ENCODE measurements at regions not wholly inside any gene's neighbourhood (a gene's known extent, or its start where the extent isn't known, plus 50 kb on each side); places are given as distances from the start of the nearest gene placed in this dataset.
"Not testable (repeated sequence)": the region's sequence is repeated elsewhere in the genome, so short reads cannot be mapped to it uniquely, and the experiment has no call there.

GRCh38 chr16:59096682-59097081 is 362.6 kb upstream of the GOT2 start:
- not testable (repeated sequence) for DNase-seq (ENCODE audit: low spot score)

- DNase-seq (ENCODE audit: low spot score), result no peak
These were observed 356.4 kb upstream of the GOT2 start for GRCh38 chr16:59090541-59090940.

GRCh38 chr16:59088431-59088830 is 354.3 kb upstream of the GOT2 start:
- no peak for DNase-seq (ENCODE audit: low spot score)

GRCh38 chr16:59087641-59088040 is 353.5 kb upstream of the GOT2 start:
- DNase-seq (ENCODE audit: low spot score), result no peak

- DNase-seq (ENCODE audit: low spot score), result no peak
These were observed 333.1 kb upstream of the GOT2 start for GRCh38 chr16:59067205-59067604.

- peak; percentile 25 for DNase-seq (ENCODE audit: low spot score)
These were observed 326.1 kb upstream of the GOT2 start for GRCh38 chr16:59060207-59060606.

- DNase-seq (ENCODE audit: low spot score), result no peak
These were observed 324.1 kb upstream of the GOT2 start for GRCh38 chr16:59058250-59058649.

GRCh38 chr16:59053911-59054310 is 319.8 kb upstream of the GOT2 start:
- DNase-seq (ENCODE audit: low spot score), result no peak

- DNase-seq (ENCODE audit: low spot score), result no peak
These were observed 318.1 kb upstream of the GOT2 start for GRCh38 chr16:59052231-59052630.

GRCh38 chr16:59048876-59049275 is 314.8 kb upstream of the GOT2 start:
- no peak for DNase-seq (ENCODE audit: low spot score)

- no peak for DNase-seq (ENCODE audit: low spot score)
These were observed 313.0 kb upstream of the GOT2 start for GRCh38 chr16:59047114-59047513.

GRCh38 chr16:59046335-59046734 is 312.2 kb upstream of the GOT2 start:
- DNase-seq (ENCODE audit: low spot score), result peak; percentile 4

- no peak for DNase-seq (ENCODE audit: low spot score)
These were observed 311.4 kb upstream of the GOT2 start for GRCh38 chr16:59045501-59045900.

- peak; percentile 36 for DNase-seq (ENCODE audit: low spot score)
These were observed 310.5 kb upstream of the GOT2 start for GRCh38 chr16:59044616-59045015.

- no peak for DNase-seq (ENCODE audit: low spot score)
These were observed 308.2 kb upstream of the GOT2 start for GRCh38 chr16:59042301-59042700.

GRCh38 chr16:59039066-59039720 is 305.1 kb upstream of the GOT2 start:
- DNase-seq (ENCODE audit: low spot score), result peak; percentile 3

- DNase-seq (ENCODE audit: low spot score), result no peak
These were observed 296.9 kb upstream of the GOT2 start for GRCh38 chr16:59030923-59031485.

- peak; percentile 16 for DNase-seq (ENCODE audit: low spot score)
These were observed 287.6 kb upstream of the GOT2 start for GRCh38 chr16:59021751-59022150.

- DNase-seq (ENCODE audit: low spot score), result no peak
These were observed 279.8 kb upstream of the GOT2 start for GRCh38 chr16:59013930-59014329.

- no peak for DNase-seq (ENCODE audit: low spot score)
These were observed 265.6 kb upstream of the GOT2 start for GRCh38 chr16:58999762-59000161.

- not testable (repeated sequence) for DNase-seq (ENCODE audit: low spot score)
These were observed 258.6 kb upstream of the GOT2 start for GRCh38 chr16:58992755-58993154.

- DNase-seq (ENCODE audit: low spot score), result not testable (repeated sequence)
These were observed 249.3 kb upstream of the GOT2 start for GRCh38 chr16:58983181-58983965.

GRCh38 chr16:58970775-58971174 is 236.7 kb upstream of the GOT2 start:
- DNase-seq (ENCODE audit: low spot score), result peak; percentile 39
